ENCODE measurements at regions not wholly inside any gene's neighbourhood (a gene's known extent, or its start where the extent isn't known, plus 50 kb on each side); places are given as distances from the start of the nearest gene placed in this dataset.

GRCh38 chr19:8893419-8893818 lies 61.2 kb downstream of the MBD3L1 start:
- no peak overlapping the region for H3K27ac ChIP-seq
- peaks cover 0 to 5% (median 0%) of the 10 kb centered on the region in 10 experiments; a peak in 1 of 20 replicates for H3K4me1 ChIP-seq
- no peaks in the 10 kb centered on the region for H3K27me3 ChIP-seq
- TF ChIP-seq Cebpa-rat (IDR thresholded peaks at IDR 0.05) = no peak
- H3K9me3 ChIP-seq (replicated peaks in 1 of 11) = peaks cover 0 to 10% (median 0%) of the 10 kb centered on the region in 11 experiments; a peak in 1 of 22 replicates
- H4K20me1 ChIP-seq = no peaks in the 10 kb centered on the region
- H3K36me3 ChIP-seq = no peaks in the 10 kb centered on the region
- H3K4me3 ChIP-seq = no peak overlapping the region
- no peak overlapping the region for H3K9ac ChIP-seq
- no peak overlapping the region for H3K4me2 ChIP-seq

- H3K9me3 ChIP-seq (replicated peaks in 1 of 11) = no peaks in the 10 kb centered on the region
- H3K4me3 ChIP-seq = no peak overlapping the region
- H3K9ac ChIP-seq = no peak overlapping the region
- no peaks in the 10 kb centered on the region for H4K20me1 ChIP-seq
- H3K4me2 ChIP-seq = no peak overlapping the region
- H3K4me1 ChIP-seq = peaks cover 0 to 5% (median 0%) of the 10 kb centered on the region in 10 experiments; a peak in 1 of 20 replicates
- H3K36me3 ChIP-seq = no peaks in the 10 kb centered on the region
- H3K27me3 ChIP-seq = no peaks in the 10 kb centered on the region
- TF ChIP-seq Cebpa-rat (IDR thresholded peaks at IDR 0.05) = no peak
- H3K27ac ChIP-seq = no peak overlapping the region
Measured at GRCh38 chr19:8897106-8897505, 64.9 kb downstream of the MBD3L1 start.

- H3K4me2 ChIP-seq = no peak overlapping the region
- no peaks in the 10 kb centered on the region for H3K27me3 ChIP-seq
- no peak overlapping the region for H3K9ac ChIP-seq
- no peak overlapping the region for H3K4me3 ChIP-seq
- peaks cover 0 to 5% (median 0%) of the 10 kb centered on the region in 10 experiments; a peak in 1 of 20 replicates for H3K4me1 ChIP-seq
- H3K36me3 ChIP-seq = no peaks in the 10 kb centered on the region
- no peak overlapping the region for H3K27ac ChIP-seq
- no peaks in the 10 kb centered on the region for H3K9me3 ChIP-seq (replicated peaks in 1 of 11)
- H4K20me1 ChIP-seq = no peaks in the 10 kb centered on the region
- TF ChIP-seq Cebpa-rat (IDR thresholded peaks at IDR 0.05) = no peak
Measured at GRCh38 chr19:8899356-8899755, 67.2 kb downstream of the MBD3L1 start.

- H3K4me3 ChIP-seq = no peak overlapping the region
- no peaks in the 10 kb centered on the region for H4K20me1 ChIP-seq
- H3K4me2 ChIP-seq = no peak overlapping the region
- H3K9me3 ChIP-seq (replicated peaks in 1 of 11) = no peaks in the 10 kb centered on the region
- no peak overlapping the region for H3K9ac ChIP-seq
- no peak overlapping the region for H3K27ac ChIP-seq
- H3K4me1 ChIP-seq = peaks cover 0 to 5% (median 0%) of the 10 kb centered on the region in 10 experiments; a peak in 1 of 20 replicates
- H3K36me3 ChIP-seq = no peaks in the 10 kb centered on the region
- TF ChIP-seq Cebpa-rat (IDR thresholded peaks at IDR 0.05) = no peak
- H3K27me3 ChIP-seq = no peaks in the 10 kb centered on the region
Measured at GRCh38 chr19:8900421-8900820, 68.2 kb downstream of the MBD3L1 start.

GRCh38 chr19:8902520-8902919 lies 70.3 kb downstream of the MBD3L1 start:
- no peaks in the 10 kb centered on the region for H3K9me3 ChIP-seq (replicated peaks in 1 of 11)
- TF ChIP-seq Cebpa-rat (IDR thresholded peaks at IDR 0.05) = no peak
- no peaks in the 10 kb centered on the region for H3K36me3 ChIP-seq
- H3K27ac ChIP-seq = no peak overlapping the region
- no peaks in the 10 kb centered on the region for H3K27me3 ChIP-seq
- H3K4me2 ChIP-seq = no peak overlapping the region
- H3K4me1 ChIP-seq = no peaks in the 10 kb centered on the region
- H3K9ac ChIP-seq = no peak overlapping the region
- H4K20me1 ChIP-seq = no peaks in the 10 kb centered on the region
- no peak overlapping the region for H3K4me3 ChIP-seq

GRCh38 chr19:8904597-8904996 lies 72.4 kb downstream of the MBD3L1 start:
- no peak overlapping the region for H3K9ac ChIP-seq
- no peak overlapping the region for H3K4me3 ChIP-seq
- no peaks in the 10 kb centered on the region for H3K4me1 ChIP-seq
- no peak for TF ChIP-seq Cebpa-rat (IDR thresholded peaks at IDR 0.05)
- no peak overlapping the region for H3K27ac ChIP-seq
- H4K20me1 ChIP-seq = no peaks in the 10 kb centered on the region
- H3K27me3 ChIP-seq = no peaks in the 10 kb centered on the region
- H3K4me2 ChIP-seq = no peak overlapping the region
- H3K36me3 ChIP-seq = no peaks in the 10 kb centered on the region
- H3K9me3 ChIP-seq (replicated peaks in 1 of 11) = no peaks in the 10 kb centered on the region

- Histone ChIP-seq H3K27ac (no peak overlapping the region), H3K9me3 (replicated peaks in 1 of 11) (no peaks in the 10 kb centered on the region), H3K4me3 (no peak overlapping the region), H3K4me2 (no peak overlapping the region), H3K27me3 (no peaks in the 10 kb centered on the region), H4K20me1 (no peaks in the 10 kb centered on the region), H3K9ac (no peak overlapping the region), H3K4me1 (no peaks in the 10 kb centered on the region), H3K36me3 (no peaks in the 10 kb centered on the region)
- no peak for TF ChIP-seq Cebpa-rat (IDR thresholded peaks at IDR 0.05)
Measured at GRCh38 chr19:8905342-8905741, 73.2 kb downstream of the MBD3L1 start.

GRCh38 chr19:8908066-8908465 lies 75.9 kb downstream of the MBD3L1 start:
- Histone ChIP-seq H3K27ac (no peak overlapping the region), H3K27me3 (no peaks in the 10 kb centered on the region), H3K4me3 (no peak overlapping the region), H3K9ac (no peak overlapping the region), H3K4me2 (no peak overlapping the region), H3K9me3 (replicated peaks in 1 of 11) (no peaks in the 10 kb centered on the region; a peak in 1 of 22 replicates), H3K36me3 (no peaks in the 10 kb centered on the region), H4K20me1 (no peaks in the 10 kb centered on the region), H3K4me1 (no peaks in the 10 kb centered on the region)
- no peak for TF ChIP-seq Cebpa-rat (IDR thresholded peaks at IDR 0.05)

DNA sequence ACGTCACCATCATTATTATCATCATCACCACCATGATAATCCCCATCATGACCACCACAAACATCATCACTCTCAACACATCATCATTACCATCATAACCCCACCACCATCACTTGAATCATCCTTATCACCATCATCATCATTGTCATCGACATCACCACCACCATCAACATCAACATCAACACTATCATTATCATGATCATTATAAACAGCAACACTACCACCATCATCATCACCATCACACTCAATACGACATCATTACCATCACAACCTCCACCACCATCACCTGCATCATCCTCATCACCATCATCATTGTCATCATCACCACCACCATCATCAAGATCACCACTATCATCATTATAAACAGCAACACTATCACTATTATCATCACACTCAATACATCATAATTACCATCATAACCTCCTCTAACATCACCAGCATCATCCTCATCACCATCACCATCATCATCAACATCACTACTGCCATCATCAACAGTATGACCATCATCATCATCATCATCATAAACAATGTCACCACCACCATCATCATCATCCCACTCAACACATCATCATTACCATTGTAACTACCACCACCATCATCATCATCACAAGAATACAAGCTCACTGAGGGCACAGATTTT lies 78.7 kb downstream of the MBD3L1 start:
- Histone ChIP-seq H3K9me3 (replicated peaks in 1 of 11) (no peaks in the 10 kb centered on the region; a peak in 1 of 22 replicates), H3K4me2 (no peak overlapping the region), H3K4me1 (no peaks in the 10 kb centered on the region), H3K27me3 (no peaks in the 10 kb centered on the region), H3K27ac (no peak overlapping the region), H3K4me3 (no peak overlapping the region), H3K36me3 (no peaks in the 10 kb centered on the region), H3K9ac (no peak overlapping the region), H4K20me1 (no peaks in the 10 kb centered on the region)
- TF ChIP-seq Cebpa-rat (IDR thresholded peaks at IDR 0.05) = no peak

DNA sequence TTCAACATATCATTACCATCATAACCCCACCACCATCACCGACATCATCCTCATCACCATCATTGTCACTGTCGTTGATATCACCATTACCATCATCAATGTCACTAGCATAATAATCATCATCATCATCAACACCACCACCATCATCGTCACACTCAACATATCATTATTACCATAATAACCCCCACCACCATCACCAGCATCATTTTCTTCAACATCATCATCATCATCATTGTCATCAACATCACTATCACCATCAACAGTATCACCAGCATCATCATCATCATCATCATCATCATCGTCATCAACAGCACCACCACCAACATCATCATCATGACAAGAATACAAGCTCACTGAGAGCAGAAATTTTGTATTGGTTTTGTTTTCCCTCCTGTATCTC lies 83.8 kb downstream of the MBD3L1 start:
- Histone ChIP-seq H4K20me1 (no peaks in the 10 kb centered on the region), H3K4me1 (peaks cover 0 to 12% (median 4%) of the 10 kb centered on the region in 10 experiments; a peak in 5 of 20 replicates), H3K4me2 (no peak overlapping the region), H3K9me3 (replicated peaks in 1 of 11) (no peaks in the 10 kb centered on the region; a peak in 1 of 22 replicates), H3K4me3 (no peak overlapping the region), H3K36me3 (no peaks in the 10 kb centered on the region), H3K9ac (no peak overlapping the region), H3K27ac (no peak overlapping the region), H3K27me3 (no peaks in the 10 kb centered on the region)
- TF ChIP-seq Cebpa-rat (IDR thresholded peaks at IDR 0.05) = no peak
